NCI-H1930 (cell line): ENCODE measurements at regions not wholly inside any gene's neighbourhood (a gene's known extent, or its start where the extent isn't known, plus 50 kb on each side); places are given as distances from the start of the nearest gene placed in this dataset.

ENCODE experiments used
- DNase-seq, 2 experiments: peaks; one replicate each; lab custom pipeline; 2025; lab: John Stamatoyannopoulos, UW

GRCh38 chr11:45473341-45473895 lies 187.3 kb upstream of the SYT13 start:
- DNase-seq: no peak

GRCh38 chr11:45472716-45473317 lies 186.7 kb upstream of the SYT13 start:
- no peak for DNase-seq

GRCh38 chr11:45471266-45471665 lies 185.1 kb upstream of the SYT13 start:
- DNase-seq: no peak

- no peak for DNase-seq
Observed at GRCh38 chr11:45470794-45471167, 184.6 kb upstream of the SYT13 start.

- DNase-seq: no peak
Observed at GRCh38 chr11:45470151-45470793, 184.1 kb upstream of the SYT13 start.

GRCh38 chr11:45468267-45468856 lies 182.2 kb upstream of the SYT13 start:
- no peak for DNase-seq

GRCh38 chr11:45463541-45463940 lies 177.4 kb upstream of the SYT13 start:
- DNase-seq: no peak

GRCh38 chr11:45461514-45461913 lies 175.4 kb upstream of the SYT13 start:
- no peak for DNase-seq

- no peak for DNase-seq
Observed at GRCh38 chr11:45459491-45459890, 173.3 kb upstream of the SYT13 start.

GRCh38 chr11:45458269-45458668 lies 172.1 kb upstream of the SYT13 start:
- DNase-seq: no peak

GRCh38 chr11:45457649-45458048 lies 171.5 kb upstream of the SYT13 start:
- no peak for DNase-seq

GRCh38 chr11:45456686-45457085 lies 170.5 kb upstream of the SYT13 start:
- DNase-seq: no peak

- no peak for DNase-seq
Observed at GRCh38 chr11:45455536-45455935, 169.4 kb upstream of the SYT13 start.

GRCh38 chr11:45454917-45455401 lies 168.8 kb upstream of the SYT13 start:
- no peak for DNase-seq

- no peak for DNase-seq
Observed at GRCh38 chr11:45453721-45454120, 167.6 kb upstream of the SYT13 start.

GRCh38 chr11:45451766-45452440 lies 165.8 kb upstream of the SYT13 start:
- no peak for DNase-seq

GRCh38 chr11:45450189-45450588 lies 164.0 kb upstream of the SYT13 start:
- no peak for DNase-seq

- DNase-seq: no peak
Observed at GRCh38 chr11:45449036-45449601, 163.0 kb upstream of the SYT13 start.

- DNase-seq: no peak
Observed at GRCh38 chr11:45448561-45448960, 162.4 kb upstream of the SYT13 start.

- no peak for DNase-seq
Observed at GRCh38 chr11:45446998-45447397, 160.9 kb upstream of the SYT13 start.

- DNase-seq: no peak
Observed at GRCh38 chr11:45446434-45446833, 160.3 kb upstream of the SYT13 start.

- no peak for DNase-seq
Observed at GRCh38 chr11:45444796-45445195, 158.7 kb upstream of the SYT13 start.
